DND-41 (cell line): ENCODE measurements at regions not wholly inside any gene's neighbourhood (a gene's known extent, or its start where the extent isn't known, plus 50 kb on each side); places are given as distances from the start of the nearest gene placed in this dataset.

Experiments
- CTCF ChIP-seq: IDR thresholded peaks from 2 replicates; pipeline ENCODE4 v1.5.1; 2012; ENCODE audit warnings: borderline replicate concordance, low read length, moderate library complexity, mild to moderate bottlenecking; ENCODE audit not compliant: poor library complexity, severe bottlenecking; ENCODE audit errors: extremely low read depth
- EZH2 ChIP-seq: IDR thresholded peaks from 3 replicates; pipeline ENCODE4 v1.6.1; 2012; ENCODE audit warnings: borderline replicate concordance, low read depth, mild to moderate bottlenecking, moderate library complexity, low read length, inconsistent platforms; ENCODE audit not compliant: severe bottlenecking

- TF ChIP-seq CTCF (no peak), EZH2 (no peak)
Measured at GRCh38 chr2:120929829-120930228, 194.2 kb downstream of the GLI2 start.
